HepG2 (cell line): ENCODE measurements at regions not wholly inside any gene's neighbourhood (a gene's known extent, or its start where the extent isn't known, plus 50 kb on each side); places are given as distances from the start of the nearest gene placed in this dataset.

Experiments
- ARID2 ChIP-seq: sonication (generic); formaldehyde crosslinking; IDR thresholded peaks from 2 replicates; pipeline ENCODE4 v1.8.1; 2022; ENCODE audit warnings: mild to moderate bottlenecking, missing genetic modification reagents, borderline replicate concordance
- CBX2 ChIP-seq, 2 experiments: fragments of 200-600 bp in 1 of 2; sonication (generic); formaldehyde crosslinking in 1 of 2; IDR thresholded peaks; 2 replicates each; pipeline versions ENCODE4 v1.7.0 to v1.8.1; 2018 to 2022; ENCODE audit warnings: low read depth in 2 of 2, low read length in 1 of 2, mild to moderate bottlenecking in 1 of 2, missing genetic modification reagents in 1 of 2
- MYC ChIP-seq: sonication (generic); formaldehyde crosslinking; IDR thresholded peaks from 2 replicates; pipeline ENCODE4 v1.9.0; 2021; ENCODE audit warnings: missing genetic modification reagents, borderline replicate concordance
- SP140L ChIP-seq: sonication (generic); formaldehyde crosslinking; IDR thresholded peaks from 2 replicates; pipeline ENCODE4 v1.4.0; 2020; ENCODE audit warnings: missing genetic modification reagents, borderline replicate concordance
- ZFP62 ChIP-seq: sonication (generic); formaldehyde crosslinking; IDR thresholded peaks from 2 replicates; pipeline ENCODE4 v1.4.0; 2020; ENCODE audit warnings: missing genetic modification reagents
- ZNF598 ChIP-seq: sonication (generic); formaldehyde crosslinking; IDR thresholded peaks from 2 replicates; pipeline ENCODE4 v1.5.1; 2020; ENCODE audit warnings: mild to moderate bottlenecking, missing genetic modification reagents, borderline replicate concordance
- TF ChIP-seq, protein P1 (sequence below), 2 experiments: IDR thresholded peaks; 2 replicates each; pipeline ENCODE4 v1.6.1; 2011 to 2012; ENCODE audit warnings: low read length in 2 of 2, borderline replicate concordance in 1 of 2, low read depth in 1 of 2, mild to moderate bottlenecking in 1 of 2, moderate library complexity in 1 of 2
- TF ChIP-seq, protein P2 (sequence below): sonication (generic); formaldehyde crosslinking; IDR thresholded peaks from 2 replicates; pipeline ENCODE4 v1.5.0; 2020; ENCODE audit warnings: mild to moderate bottlenecking, missing genetic modification reagents, moderate library complexity
- TF ChIP-seq, protein P3 (sequence below): sonication (generic); formaldehyde crosslinking; IDR thresholded peaks from 2 replicates; pipeline ENCODE4 v1.5.1; 2020; ENCODE audit warnings: missing genetic modification reagents, mild to moderate bottlenecking, borderline replicate concordance
- TF ChIP-seq, protein P4 (sequence below): sonication (generic); formaldehyde crosslinking; IDR thresholded peaks from 2 replicates; pipeline ENCODE4 v1.8.0; 2022; ENCODE audit warnings: mild to moderate bottlenecking, missing genetic modification reagents
- TF ChIP-seq, protein P5 (sequence below): sonication (generic); formaldehyde crosslinking; conservative IDR thresholded peaks from 2 replicates; pipeline ENCODE4 v1.4.0; 2020; ENCODE audit warnings: missing genetic modification reagents

DNA sequence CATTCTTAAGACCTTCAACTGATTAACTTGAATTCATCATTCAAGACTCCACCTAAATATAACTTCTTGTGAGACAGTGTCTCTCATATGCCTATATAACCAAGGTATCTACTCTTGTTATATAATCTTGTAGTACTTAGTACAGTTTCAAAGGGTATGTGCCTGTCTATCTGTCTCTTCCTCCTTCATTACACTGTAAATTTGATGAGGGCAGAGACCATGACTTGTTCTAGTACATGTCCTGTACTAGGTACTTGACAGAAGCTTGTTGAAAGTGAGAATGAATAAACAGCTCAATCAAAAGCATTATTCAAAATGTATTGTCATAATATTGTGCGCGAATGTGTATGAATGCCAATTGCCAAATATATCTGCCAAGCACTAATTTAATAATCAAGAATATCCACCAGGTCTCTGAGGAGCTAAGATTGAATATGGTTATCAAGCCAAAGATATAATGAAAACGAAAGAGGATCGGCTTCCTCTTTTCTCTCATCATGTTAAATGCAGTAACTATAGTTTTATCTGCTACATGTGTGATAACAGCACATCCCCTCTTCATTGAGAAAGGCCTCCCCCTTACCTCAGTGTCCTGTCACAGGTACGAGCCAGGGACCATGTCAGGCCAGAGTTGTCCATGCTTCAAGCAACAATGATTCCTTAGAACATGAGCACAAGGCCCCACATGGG is 117.3 kb downstream of the UCHL5 start:
- TF ChIP-seq, protein P1, sequence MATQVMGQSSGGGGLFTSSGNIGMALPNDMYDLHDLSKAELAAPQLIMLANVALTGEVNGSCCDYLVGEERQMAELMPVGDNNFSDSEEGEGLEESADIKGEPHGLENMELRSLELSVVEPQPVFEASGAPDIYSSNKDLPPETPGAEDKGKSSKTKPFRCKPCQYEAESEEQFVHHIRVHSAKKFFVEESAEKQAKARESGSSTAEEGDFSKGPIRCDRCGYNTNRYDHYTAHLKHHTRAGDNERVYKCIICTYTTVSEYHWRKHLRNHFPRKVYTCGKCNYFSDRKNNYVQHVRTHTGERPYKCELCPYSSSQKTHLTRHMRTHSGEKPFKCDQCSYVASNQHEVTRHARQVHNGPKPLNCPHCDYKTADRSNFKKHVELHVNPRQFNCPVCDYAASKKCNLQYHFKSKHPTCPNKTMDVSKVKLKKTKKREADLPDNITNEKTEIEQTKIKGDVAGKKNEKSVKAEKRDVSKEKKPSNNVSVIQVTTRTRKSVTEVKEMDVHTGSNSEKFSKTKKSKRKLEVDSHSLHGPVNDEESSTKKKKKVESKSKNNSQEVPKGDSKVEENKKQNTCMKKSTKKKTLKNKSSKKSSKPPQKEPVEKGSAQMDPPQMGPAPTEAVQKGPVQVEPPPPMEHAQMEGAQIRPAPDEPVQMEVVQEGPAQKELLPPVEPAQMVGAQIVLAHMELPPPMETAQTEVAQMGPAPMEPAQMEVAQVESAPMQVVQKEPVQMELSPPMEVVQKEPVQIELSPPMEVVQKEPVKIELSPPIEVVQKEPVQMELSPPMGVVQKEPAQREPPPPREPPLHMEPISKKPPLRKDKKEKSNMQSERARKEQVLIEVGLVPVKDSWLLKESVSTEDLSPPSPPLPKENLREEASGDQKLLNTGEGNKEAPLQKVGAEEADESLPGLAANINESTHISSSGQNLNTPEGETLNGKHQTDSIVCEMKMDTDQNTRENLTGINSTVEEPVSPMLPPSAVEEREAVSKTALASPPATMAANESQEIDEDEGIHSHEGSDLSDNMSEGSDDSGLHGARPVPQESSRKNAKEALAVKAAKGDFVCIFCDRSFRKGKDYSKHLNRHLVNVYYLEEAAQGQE (IDR thresholded peaks at IDR 0.05; ENCODE audit: borderline replicate concordance in 1 of 2, low read depth in 1 of 2, low read length in 2 of 2), result no peak
- TF ChIP-seq, protein P2, sequence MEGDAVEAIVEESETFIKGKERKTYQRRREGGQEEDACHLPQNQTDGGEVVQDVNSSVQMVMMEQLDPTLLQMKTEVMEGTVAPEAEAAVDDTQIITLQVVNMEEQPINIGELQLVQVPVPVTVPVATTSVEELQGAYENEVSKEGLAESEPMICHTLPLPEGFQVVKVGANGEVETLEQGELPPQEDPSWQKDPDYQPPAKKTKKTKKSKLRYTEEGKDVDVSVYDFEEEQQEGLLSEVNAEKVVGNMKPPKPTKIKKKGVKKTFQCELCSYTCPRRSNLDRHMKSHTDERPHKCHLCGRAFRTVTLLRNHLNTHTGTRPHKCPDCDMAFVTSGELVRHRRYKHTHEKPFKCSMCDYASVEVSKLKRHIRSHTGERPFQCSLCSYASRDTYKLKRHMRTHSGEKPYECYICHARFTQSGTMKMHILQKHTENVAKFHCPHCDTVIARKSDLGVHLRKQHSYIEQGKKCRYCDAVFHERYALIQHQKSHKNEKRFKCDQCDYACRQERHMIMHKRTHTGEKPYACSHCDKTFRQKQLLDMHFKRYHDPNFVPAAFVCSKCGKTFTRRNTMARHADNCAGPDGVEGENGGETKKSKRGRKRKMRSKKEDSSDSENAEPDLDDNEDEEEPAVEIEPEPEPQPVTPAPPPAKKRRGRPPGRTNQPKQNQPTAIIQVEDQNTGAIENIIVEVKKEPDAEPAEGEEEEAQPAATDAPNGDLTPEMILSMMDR (CRISPR knock-in tag), result no peak
- TF ChIP-seq MYC (CRISPR knock-in tag) (no peak), CBX2 (IDR thresholded peaks at IDR 0.05; ENCODE audit: low read depth, low read length) (no peak), CBX2 (CRISPR knock-in tag; IDR thresholded peaks at IDR 0.05; ENCODE audit: low read depth) (no peak), SP140L (CRISPR knock-in tag) (no peak), ARID2 (CRISPR knock-in tag) (no peak), ZFP62 (CRISPR knock-in tag) (no peak), ZNF598 (no peak)
- TF ChIP-seq, protein P3, sequence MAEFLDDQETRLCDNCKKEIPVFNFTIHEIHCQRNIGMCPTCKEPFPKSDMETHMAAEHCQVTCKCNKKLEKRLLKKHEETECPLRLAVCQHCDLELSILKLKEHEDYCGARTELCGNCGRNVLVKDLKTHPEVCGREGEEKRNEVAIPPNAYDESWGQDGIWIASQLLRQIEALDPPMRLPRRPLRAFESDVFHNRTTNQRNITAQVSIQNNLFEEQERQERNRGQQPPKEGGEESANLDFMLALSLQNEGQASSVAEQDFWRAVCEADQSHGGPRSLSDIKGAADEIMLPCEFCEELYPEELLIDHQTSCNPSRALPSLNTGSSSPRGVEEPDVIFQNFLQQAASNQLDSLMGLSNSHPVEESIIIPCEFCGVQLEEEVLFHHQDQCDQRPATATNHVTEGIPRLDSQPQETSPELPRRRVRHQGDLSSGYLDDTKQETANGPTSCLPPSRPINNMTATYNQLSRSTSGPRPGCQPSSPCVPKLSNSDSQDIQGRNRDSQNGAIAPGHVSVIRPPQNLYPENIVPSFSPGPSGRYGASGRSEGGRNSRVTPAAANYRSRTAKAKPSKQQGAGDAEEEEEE (CRISPR knock-in tag), result no peak
- TF ChIP-seq, protein P4, sequence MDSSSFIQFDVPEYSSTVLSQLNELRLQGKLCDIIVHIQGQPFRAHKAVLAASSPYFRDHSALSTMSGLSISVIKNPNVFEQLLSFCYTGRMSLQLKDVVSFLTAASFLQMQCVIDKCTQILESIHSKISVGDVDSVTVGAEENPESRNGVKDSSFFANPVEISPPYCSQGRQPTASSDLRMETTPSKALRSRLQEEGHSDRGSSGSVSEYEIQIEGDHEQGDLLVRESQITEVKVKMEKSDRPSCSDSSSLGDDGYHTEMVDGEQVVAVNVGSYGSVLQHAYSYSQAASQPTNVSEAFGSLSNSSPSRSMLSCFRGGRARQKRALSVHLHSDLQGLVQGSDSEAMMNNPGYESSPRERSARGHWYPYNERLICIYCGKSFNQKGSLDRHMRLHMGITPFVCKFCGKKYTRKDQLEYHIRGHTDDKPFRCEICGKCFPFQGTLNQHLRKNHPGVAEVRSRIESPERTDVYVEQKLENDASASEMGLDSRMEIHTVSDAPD (CRISPR knock-in tag), result no peak
- TF ChIP-seq, protein P5, sequence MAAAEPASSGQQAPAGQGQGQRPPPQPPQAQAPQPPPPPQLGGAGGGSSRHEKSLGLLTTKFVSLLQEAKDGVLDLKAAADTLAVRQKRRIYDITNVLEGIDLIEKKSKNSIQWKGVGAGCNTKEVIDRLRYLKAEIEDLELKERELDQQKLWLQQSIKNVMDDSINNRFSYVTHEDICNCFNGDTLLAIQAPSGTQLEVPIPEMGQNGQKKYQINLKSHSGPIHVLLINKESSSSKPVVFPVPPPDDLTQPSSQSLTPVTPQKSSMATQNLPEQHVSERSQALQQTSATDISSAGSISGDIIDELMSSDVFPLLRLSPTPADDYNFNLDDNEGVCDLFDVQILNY (CRISPR knock-in tag), result no peak
